ENCODE measurements at regions not wholly inside any gene's neighbourhood (a gene's known extent, or its start where the extent isn't known, plus 50 kb on each side); places are given as distances from the start of the nearest gene placed in this dataset.

GRCh38 chr16:48965386-48965785, 316.3 kb downstream of the CBLN1 start:
- Histone ChIP-seq H3K4me3 (no peak overlapping the region), H3K27me3 (no peaks in the 10 kb centered on the region), H3K36me3 (no peaks in the 10 kb centered on the region), H3K27ac (no peak overlapping the region), H3K4me1 (no peaks in the 10 kb centered on the region), H3K9me3 (no peaks in the 10 kb centered on the region)
- DNase-seq: no peak
- TF ChIP-seq CTCF (IDR thresholded peaks at IDR 0.05): no peak
- intact Hi-C loops (cut with DNase I): no loop called here
- ATAC-seq: no peak

GRCh38 chr16:48963901-48964615, 317.6 kb downstream of the CBLN1 start:
- Histone ChIP-seq H3K27me3 (no peaks in the 10 kb centered on the region), H3K36me3 (no peaks in the 10 kb centered on the region), H3K4me3 (no peak overlapping the region), H3K9me3 (no peaks in the 10 kb centered on the region), H3K4me1 (no peaks in the 10 kb centered on the region), H3K27ac (no peak overlapping the region)
- no peak for TF ChIP-seq CTCF (IDR thresholded peaks at IDR 0.05)
- peak; percentile 71 for ATAC-seq
- no peak for DNase-seq
- intact Hi-C loops (cut with DNase I): no loop called here

- DNase-seq (no peak), ATAC-seq (no peak)
- TF ChIP-seq CTCF (IDR thresholded peaks at IDR 0.05): no peak
- Histone ChIP-seq H3K27ac (no peak overlapping the region), H3K4me1 (no peaks in the 10 kb centered on the region), H3K27me3 (no peaks in the 10 kb centered on the region), H3K36me3 (no peaks in the 10 kb centered on the region), H3K4me3 (no peak overlapping the region), H3K9me3 (no peaks in the 10 kb centered on the region)
- intact Hi-C loops (cut with DNase I): no loop called here
Observed at GRCh38 chr16:48963306-48963705, 318.3 kb downstream of the CBLN1 start.

GRCh38 chr16:48961546-48961945, 320.1 kb downstream of the CBLN1 start:
- no peaks in the 10 kb centered on the region for H3K9me3 ChIP-seq
- H3K4me3 ChIP-seq: no peak overlapping the region
- no peaks in the 10 kb centered on the region for H3K36me3 ChIP-seq
- intact Hi-C loops (cut with DNase I): no loop called here
- H3K27ac ChIP-seq: no peak overlapping the region
- DNase-seq (no peak), ATAC-seq (no peak)
- no peaks in the 10 kb centered on the region for H3K4me1 ChIP-seq
- no peak for TF ChIP-seq CTCF (IDR thresholded peaks at IDR 0.05)
- no peaks in the 10 kb centered on the region for H3K27me3 ChIP-seq

- no peak for ATAC-seq
- intact Hi-C loops (cut with DNase I): no loop called here
- Histone ChIP-seq H3K4me1 (no peaks in the 10 kb centered on the region), H3K27me3 (no peaks in the 10 kb centered on the region), H3K9me3 (no peaks in the 10 kb centered on the region), H3K27ac (no peak overlapping the region), H3K36me3 (no peaks in the 10 kb centered on the region), H3K4me3 (no peak overlapping the region)
- no peak for DNase-seq
- TF ChIP-seq CTCF (IDR thresholded peaks at IDR 0.05): no peak
Observed at GRCh38 chr16:48960830-48961229, 320.8 kb downstream of the CBLN1 start.

DNA sequence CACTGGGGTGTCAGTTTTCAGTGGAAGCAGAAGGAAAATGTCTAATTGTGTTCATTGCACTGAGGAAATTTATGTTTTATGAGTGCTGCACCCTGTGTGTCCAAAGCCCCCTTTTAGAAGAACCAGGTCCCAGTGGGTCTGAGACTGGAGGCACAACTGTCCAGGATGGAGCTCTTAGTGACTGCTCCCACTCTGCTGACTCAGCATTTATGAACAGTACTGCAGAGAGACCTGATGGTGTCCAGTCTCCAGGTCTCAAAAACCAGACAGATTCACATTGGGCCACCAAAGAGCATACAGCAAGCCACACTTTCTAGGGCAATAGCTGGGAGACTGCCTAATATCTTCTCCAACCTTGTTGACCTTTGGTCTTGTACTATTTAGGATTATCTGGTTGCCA, 321.9 kb downstream of the CBLN1 start:
- no peak for ATAC-seq
- no peak for TF ChIP-seq CTCF (IDR thresholded peaks at IDR 0.05)
- intact Hi-C loops (cut with DNase I): no loop called here

More for the DNA sequence above, 321.9 kb downstream of the CBLN1 start:
- no peak for DNase-seq
- Histone ChIP-seq H3K4me1 (no peaks in the 10 kb centered on the region), H3K36me3 (no peaks in the 10 kb centered on the region), H3K9me3 (no peaks in the 10 kb centered on the region), H3K27ac (no peak overlapping the region), H3K27me3 (no peaks in the 10 kb centered on the region), H3K4me3 (no peak overlapping the region)

All from upper lobe of right lung (tissue), 1 donor.